ENCODE measurements at regions not wholly inside any gene's neighbourhood (a gene's known extent, or its start where the extent isn't known, plus 50 kb on each side); places are given as distances from the start of the nearest gene placed in this dataset.

DNA sequence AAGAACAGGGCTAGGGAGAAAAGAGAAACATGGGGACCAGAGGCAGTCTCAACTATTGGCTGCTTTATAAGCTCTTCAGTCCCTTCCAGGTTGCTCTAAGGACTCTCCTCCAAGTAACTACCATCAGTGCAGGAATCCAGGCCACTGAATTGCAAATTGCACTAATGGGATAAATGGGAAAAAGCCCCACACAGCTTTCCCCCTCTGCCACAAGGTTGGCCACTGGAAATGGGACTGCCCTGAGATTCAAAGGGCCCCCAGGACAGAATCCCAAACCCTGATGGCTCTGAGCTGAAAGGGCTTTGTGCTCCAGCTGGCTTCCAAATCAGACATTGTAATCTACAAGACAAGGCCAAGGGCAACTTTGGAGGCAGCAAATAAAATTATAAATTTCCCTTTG, 633.2 kb downstream of the ACTR3B start:
- TF ChIP-seq, protein P1, sequence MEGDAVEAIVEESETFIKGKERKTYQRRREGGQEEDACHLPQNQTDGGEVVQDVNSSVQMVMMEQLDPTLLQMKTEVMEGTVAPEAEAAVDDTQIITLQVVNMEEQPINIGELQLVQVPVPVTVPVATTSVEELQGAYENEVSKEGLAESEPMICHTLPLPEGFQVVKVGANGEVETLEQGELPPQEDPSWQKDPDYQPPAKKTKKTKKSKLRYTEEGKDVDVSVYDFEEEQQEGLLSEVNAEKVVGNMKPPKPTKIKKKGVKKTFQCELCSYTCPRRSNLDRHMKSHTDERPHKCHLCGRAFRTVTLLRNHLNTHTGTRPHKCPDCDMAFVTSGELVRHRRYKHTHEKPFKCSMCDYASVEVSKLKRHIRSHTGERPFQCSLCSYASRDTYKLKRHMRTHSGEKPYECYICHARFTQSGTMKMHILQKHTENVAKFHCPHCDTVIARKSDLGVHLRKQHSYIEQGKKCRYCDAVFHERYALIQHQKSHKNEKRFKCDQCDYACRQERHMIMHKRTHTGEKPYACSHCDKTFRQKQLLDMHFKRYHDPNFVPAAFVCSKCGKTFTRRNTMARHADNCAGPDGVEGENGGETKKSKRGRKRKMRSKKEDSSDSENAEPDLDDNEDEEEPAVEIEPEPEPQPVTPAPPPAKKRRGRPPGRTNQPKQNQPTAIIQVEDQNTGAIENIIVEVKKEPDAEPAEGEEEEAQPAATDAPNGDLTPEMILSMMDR (IDR thresholded peaks at IDR 0.05) = no peak
- TF ChIP-seq POLR2AphosphoS5 (IDR thresholded peaks at IDR 0.05) (no peak), POLR2A (IDR thresholded peaks at IDR 0.05) (no peak)

All from prostate gland (tissue), 2 donors.